Esophagus squamous epithelium (tissue), 5 donors: ENCODE measurements at regions not wholly inside any gene's neighbourhood (a gene's known extent, or its start where the extent isn't known, plus 50 kb on each side); places are given as distances from the start of the nearest gene placed in this dataset.
"Not testable (repeated sequence)": the region's sequence is repeated elsewhere in the genome, so short reads cannot be mapped to it uniquely, and the experiment has no call there.

ENCODE experiments used
- DNase-seq: peaks from one replicate; lab custom pipeline; 2025; lab: John Stamatoyannopoulos, UW
- H3K27ac ChIP-seq, 4 donors: fragments of 200-600 bp; sonication (generic); one replicate each; pipeline ENCODE4 v1.5.1; 2016 to 2019; ENCODE audit warnings: mild to moderate bottlenecking in 1 of 4
- H3K27me3 ChIP-seq, 4 donors: fragments of 200-600 bp; sonication (generic); 1 replicate in 3 of 4; 2 replicates in 1 of 4; pipeline versions ENCODE4 v1.5.1 to v1.6.0; 2017 to 2021; ENCODE audit warnings: antibody characterized with exemption in 1 of 4
- H3K36me3 ChIP-seq, 3 donors: fragments of 200-600 bp; sonication (generic); one replicate each; pipeline ENCODE4 v1.5.1; 2016 to 2019
- H3K4me1 ChIP-seq, 3 donors: fragments of 200-600 bp; sonication (generic); one replicate each; pipeline ENCODE4 v1.5.1; 2017 to 2019
- H3K4me3 ChIP-seq, 4 donors: fragments of 200-600 bp; sonication (generic); 1 replicate in 3 of 4; 2 replicates in 1 of 4; pipeline ENCODE4 v1.5.1; 2016 to 2019; ENCODE audit warnings: mild to moderate bottlenecking in 2 of 4, moderate library complexity in 1 of 4
- H3K9me3 ChIP-seq, 3 donors: fragments of 200-600 bp; sonication (generic); one replicate each; pipeline ENCODE4 v1.5.1; 2016 to 2019
- WGBS, 2 donors: methylation state at CpG; one replicate each; pipeline ENCODE4 v1.1.5; 2018; 5-methylcytosine and 5-hydroxymethylcytosine counted together
- intact Hi-C: fragments of 100-400 bp; cut with DNase I; formaldehyde crosslinking; loops from one replicate; pipeline ENCODE4 v1.15.0; 2022
- donor health status: DM: yes; HTN: yes; CAD: no.

GRCh38 chr1:149212946-149213345, 109.6 kb upstream of the NBPF9 start:
- no CpG with 5 or more reads among the region's 3 CpGs for WGBS, 2 donors

GRCh38 chr1:149213673-149214072, 110.3 kb upstream of the NBPF9 start:
- H3K4me3 ChIP-seq, H3K36me3 ChIP-seq, H3K27ac ChIP-seq, H3K9me3 ChIP-seq, intact Hi-C loops, H3K27me3 ChIP-seq, DNase-seq, H3K4me1 ChIP-seq: not testable (repeated sequence)
- no CpG with 5 or more reads among the region's 2 CpGs for WGBS, 2 donors

More at GRCh38 chr1:149212946-149213345, 109.6 kb upstream of the NBPF9 start:
- H3K4me3 ChIP-seq, DNase-seq, intact Hi-C loops, H3K27ac ChIP-seq, H3K36me3 ChIP-seq, H3K4me1 ChIP-seq, H3K9me3 ChIP-seq, H3K27me3 ChIP-seq: not testable (repeated sequence)

- H3K27me3 ChIP-seq, DNase-seq, H3K4me3 ChIP-seq, intact Hi-C loops, H3K9me3 ChIP-seq, H3K27ac ChIP-seq, H3K36me3 ChIP-seq, H3K4me1 ChIP-seq: not testable (repeated sequence)
- 80% methylated on average over 1 of the region's 7 CpGs; no CpG with 5 or more reads in 1 of the 2 donors for WGBS, 2 donors
These were observed 115.0 kb upstream of the NBPF9 start for GRCh38 chr1:149218080-149218988.

GRCh38 chr1:149219539-149219938, 116.2 kb upstream of the NBPF9 start:
- whole genome bisulfite sequencing, 2 donors, result no CpG with 5 or more reads among the region's 3 CpGs
- intact Hi-C loops, result not testable (repeated sequence)

GRCh38 chr1:149220463-149221074, 117.2 kb upstream of the NBPF9 start:
- DNase-seq, H3K4me3 ChIP-seq, intact Hi-C loops, H3K27ac ChIP-seq, H3K4me1 ChIP-seq, H3K27me3 ChIP-seq, H3K9me3 ChIP-seq, H3K36me3 ChIP-seq: not testable (repeated sequence)
- no CpG with 5 or more reads among the region's 4 CpGs for WGBS, 2 donors

More at GRCh38 chr1:149219539-149219938, 116.2 kb upstream of the NBPF9 start:
- H3K36me3 ChIP-seq, H3K4me1 ChIP-seq, H3K4me3 ChIP-seq, H3K27ac ChIP-seq, H3K9me3 ChIP-seq, H3K27me3 ChIP-seq, DNase-seq: not testable (repeated sequence)

GRCh38 chr1:149227933-149228665, 124.7 kb upstream of the NBPF9 start:
- DNase-seq, result not testable (repeated sequence)
- H3K27ac ChIP-seq, result peak overlapping the region in 3 of 4 donors; percentile 54 to 83 (median 82)
- 37% methylated on average over 2 of the region's 7 CpGs; no CpG with 5 or more reads in 1 of the 2 donors for WGBS, 2 donors

GRCh38 chr1:149228672-149229585, 125.6 kb upstream of the NBPF9 start:
- H3K4me3 ChIP-seq, intact Hi-C loops, H3K27me3 ChIP-seq, DNase-seq, H3K4me1 ChIP-seq, H3K9me3 ChIP-seq, H3K36me3 ChIP-seq: not testable (repeated sequence)
- WGBS, 2 donors, result 0% methylated on average over 1 of the region's 9 CpGs; no CpG with 5 or more reads in 1 of the 2 donors
- H3K27ac ChIP-seq, result peak overlapping the region in 3 of 4 donors; percentile 54 to 83 (median 82)

More at GRCh38 chr1:149227933-149228665, 124.7 kb upstream of the NBPF9 start:
- H3K4me1 ChIP-seq, H3K9me3 ChIP-seq, intact Hi-C loops, H3K27me3 ChIP-seq, H3K4me3 ChIP-seq, H3K36me3 ChIP-seq: not testable (repeated sequence)

- intact Hi-C loops, H3K9me3 ChIP-seq, H3K4me3 ChIP-seq, H3K27me3 ChIP-seq, H3K36me3 ChIP-seq, H3K4me1 ChIP-seq, DNase-seq: not testable (repeated sequence)
- 27% methylated on average over 3 of the region's 5 CpGs; no CpG with 5 or more reads in 1 of the 2 donors for WGBS, 2 donors
- H3K27ac ChIP-seq, result peak overlapping the region in 3 of 4 donors; percentile 44 to 81 (median 74)
These were observed 126.5 kb upstream of the NBPF9 start for GRCh38 chr1:149229813-149230212.

- intact Hi-C loops, result not testable (repeated sequence)
- WGBS, 2 donors, result no CpG with 5 or more reads among the region's 5 CpGs
These were observed 131.9 kb upstream of the NBPF9 start for GRCh38 chr1:149234926-149235914.

GRCh38 chr1:149237515-149237914, 134.2 kb upstream of the NBPF9 start:
- 100% methylated on average over 1 of the region's 4 CpGs; no CpG with 5 or more reads in 1 of the 2 donors for WGBS, 2 donors
- H3K4me3 ChIP-seq, H3K36me3 ChIP-seq, H3K9me3 ChIP-seq, H3K27me3 ChIP-seq, intact Hi-C loops, H3K27ac ChIP-seq, DNase-seq, H3K4me1 ChIP-seq: not testable (repeated sequence)

More at GRCh38 chr1:149234926-149235914, 131.9 kb upstream of the NBPF9 start:
- H3K36me3 ChIP-seq, DNase-seq, H3K27ac ChIP-seq, H3K27me3 ChIP-seq, H3K4me3 ChIP-seq, H3K9me3 ChIP-seq, H3K4me1 ChIP-seq: not testable (repeated sequence)
